SK-N-SH (cell line): ENCODE measurements at regions not wholly inside any gene's neighbourhood (a gene's known extent, or its start where the extent isn't known, plus 50 kb on each side); places are given as distances from the start of the nearest gene placed in this dataset.

Experiments used
- CTCF ChIA-PET: fragments of 300-600, 350-600 bp; formaldehyde crosslinking; extraction: SDS; loops from one replicate; lab custom pipeline; 2021; lab: Yijun Ruan, JAX
- POLR2A ChIA-PET: fragments of 350-600 bp; sonication (Branson Sonifier 250); formaldehyde crosslinking; extraction: SDS; loops from one replicate; lab custom pipeline; 2020; ENCODE audit warnings: antibody characterized with exemption, inconsistent platforms; lab: Yijun Ruan, JAX
- DNase-seq: peaks from one replicate; pipeline ENCODE4 v3.0.0; 2012
- H2AFZ ChIP-seq: fragments of 200-600 bp; sonication (generic); 2 replicates; pipeline ENCODE4 v1.8.1; 2016; ENCODE audit warnings: antibody characterized with exemption, mild to moderate bottlenecking, low read depth
- H3F3A ChIP-seq: fragments of 200-600 bp; sonication (generic); replicated peaks from 2 replicates; pipeline ENCODE3; 2016; ENCODE audit warnings: antibody characterized with exemption, mild to moderate bottlenecking; ENCODE audit not compliant: insufficient read depth
- H3K27ac ChIP-seq, 2 experiments: fragments of 200-500 bp in 1 of 2; fragments of 200-600 bp in 1 of 2; sonication (Bioruptor generic) in 1 of 2; sonication (generic), shearing (Covaris generic) in 1 of 2; 2 replicates each; pipeline versions ENCODE4 v1.5.1 to v1.6.1; 2014 to 2016; ENCODE audit warnings: low read depth in 2 of 2, inconsistent platforms in 1 of 2, low read length in 1 of 2, mild to moderate bottlenecking in 1 of 2, mixed read lengths in 1 of 2
- H3K27me3 ChIP-seq: fragments of 200-600 bp; sonication (generic), shearing (Covaris generic); 2 replicates; pipeline ENCODE4 v1.6.1; 2016; ENCODE audit warnings: mixed run types; ENCODE audit not compliant: insufficient read depth
- H3K36me3 ChIP-seq, 2 experiments: fragments of 200-500 bp in 1 of 2; fragments of 200-600 bp in 1 of 2; sonication (Bioruptor generic) in 1 of 2; sonication (generic) in 1 of 2; replicated peaks in 1 of 2; 2 replicates each; pipeline versions ENCODE3 to v1.5.1; 2014 to 2016; ENCODE audit warnings: low read length in 1 of 2, mild to moderate bottlenecking in 1 of 2; ENCODE audit not compliant: insufficient read depth in 2 of 2, control insufficient read depth in 1 of 2
- H3K4me1 ChIP-seq, 2 experiments: fragments of 200-500 bp in 1 of 2; fragments of 200-600 bp in 1 of 2; sonication (Bioruptor generic) in 1 of 2; sonication (generic), shearing (Covaris generic) in 1 of 2; 2 replicates each; pipeline versions ENCODE4 v1.5.1 to v1.6.1; 2014 to 2016; ENCODE audit warnings: low read depth in 1 of 2, low read length in 1 of 2, mixed run types in 1 of 2; ENCODE audit not compliant: insufficient read depth in 2 of 2, control insufficient read depth in 1 of 2
- H3K4me2 ChIP-seq: fragments of 200-600 bp; sonication (generic), shearing (Covaris generic); 2 replicates; pipeline ENCODE4 v1.6.1; 2017; ENCODE audit warnings: mixed run types
- H3K4me3 ChIP-seq, 2 experiments: fragments of 200-500 bp in 1 of 2; fragments of 200-600 bp in 1 of 2; sonication (Bioruptor generic) in 1 of 2; sonication (generic), shearing (Covaris generic) in 1 of 2; 2 replicates each; pipeline versions ENCODE4 v1.5.1 to v1.8.1; 2014 to 2016; ENCODE audit warnings: low read depth in 2 of 2, inconsistent platforms in 1 of 2, low read length in 1 of 2, mild to moderate bottlenecking in 1 of 2, mixed read lengths in 1 of 2, moderate library complexity in 1 of 2
- H3K79me2 ChIP-seq: fragments of 200-600 bp; sonication (generic); 2 replicates; pipeline ENCODE4 v1.8.1; 2017; ENCODE audit warnings: mild to moderate bottlenecking; ENCODE audit not compliant: insufficient read depth
- H3K9ac ChIP-seq: fragments of 200-600 bp; sonication (generic); 2 replicates; pipeline ENCODE4 v1.6.1; 2017; ENCODE audit warnings: mixed run types
- H3K9me2 ChIP-seq: fragments of 200-600 bp; sonication (generic); 2 replicates; pipeline ENCODE4 v1.6.1; 2017; ENCODE audit warnings: mixed run types
- H3K9me3 ChIP-seq: fragments of 200-600 bp; sonication (generic); 2 replicates; pipeline ENCODE4 v1.6.1; 2017; ENCODE audit warnings: mixed run types, mild to moderate bottlenecking, moderate library complexity
- H4K20me1 ChIP-seq: fragments of 200-600 bp; sonication (generic); 2 replicates; pipeline ENCODE4 v1.6.1; 2017; ENCODE audit warnings: mild to moderate bottlenecking, mixed run types; ENCODE audit not compliant: insufficient read depth
- CHD2 ChIP-seq: fragments of 150-350 bp; IDR thresholded peaks from 2 replicates; pipeline ENCODE4 v1.6.1; 2018; ENCODE audit warnings: low read length; ENCODE audit not compliant: partially characterized antibody
- ELF1 ChIP-seq: IDR thresholded peaks from 2 replicates; pipeline ENCODE4 v1.4.0; 2012
- EZH2phosphoT487 ChIP-seq: fragments of 200-600 bp; sonication (generic); IDR thresholded peaks from 2 replicates; pipeline ENCODE4 v1.6.1; 2017; ENCODE audit warnings: low read depth, mixed run types, mild to moderate bottlenecking, antibody characterized with exemption, moderate library complexity, borderline replicate concordance
- FOSL2 ChIP-seq: IDR thresholded peaks from 2 replicates; pipeline ENCODE4 v1.4.0; 2012; ENCODE audit warnings: low read depth, mild to moderate bottlenecking, moderate library complexity, borderline replicate concordance
- FOXM1 ChIP-seq: IDR thresholded peaks from 2 replicates; pipeline ENCODE4 v1.4.0; 2012; ENCODE audit warnings: low read depth, mild to moderate bottlenecking
- GABPA ChIP-seq: IDR thresholded peaks from 2 replicates; pipeline ENCODE4 v1.4.0; 2012; ENCODE audit warnings: low read depth, mild to moderate bottlenecking
- GATA2 ChIP-seq: sonication (generic); formaldehyde crosslinking; IDR thresholded peaks from 2 replicates; pipeline ENCODE4 v1.5.0; 2020; ENCODE audit warnings: mild to moderate bottlenecking, missing genetic modification reagents
- MXI1 ChIP-seq: IDR thresholded peaks from 2 replicates; pipeline ENCODE4 v1.6.1; 2012; ENCODE audit warnings: mild to moderate bottlenecking, low read depth, low read length, improper control_type of control experiment
- POLR2AphosphoS5 ChIP-seq: IDR thresholded peaks from 2 replicates; pipeline ENCODE4 v1.6.1; 2012; ENCODE audit warnings: low read depth, low read length
- RAD21 ChIP-seq: IDR thresholded peaks from 2 replicates; pipeline ENCODE4 v1.6.1; 2012; ENCODE audit warnings: mild to moderate bottlenecking, low read length
- RCOR1 ChIP-seq: fragments of 150-350 bp; IDR thresholded peaks from 2 replicates; pipeline ENCODE4 v1.6.1; 2017; ENCODE audit warnings: antibody characterized with exemption, low read length
- RFX5 ChIP-seq: IDR thresholded peaks from 2 replicates; pipeline ENCODE4 v1.6.1; 2012; ENCODE audit warnings: mild to moderate bottlenecking, improper control_type of control experiment, low read length
- YY1 ChIP-seq: IDR thresholded peaks from 2 replicates; pipeline ENCODE4 v1.4.0; 2012; ENCODE audit warnings: low read depth, mild to moderate bottlenecking
- WGBS: methylation state at CpG from one replicate; pipeline ENCODE4 v1.1.6; 2017; ENCODE audit warnings: low lambda C conversion rate; 5-methylcytosine and 5-hydroxymethylcytosine counted together
- TF ChIP-seq, protein P1 (sequence below): IDR thresholded peaks from 2 replicates; pipeline ENCODE4 v1.6.1; 2012; ENCODE audit warnings: mild to moderate bottlenecking, low read depth, low read length, moderate library complexity
- TF ChIP-seq, protein P2 (sequence below): fragments of 150-350 bp; IDR thresholded peaks from 2 replicates; pipeline ENCODE4 v1.6.1; 2017; ENCODE audit warnings: antibody characterized with exemption, low read length, low read depth, borderline replicate concordance

- TF ChIP-seq, protein P1, sequence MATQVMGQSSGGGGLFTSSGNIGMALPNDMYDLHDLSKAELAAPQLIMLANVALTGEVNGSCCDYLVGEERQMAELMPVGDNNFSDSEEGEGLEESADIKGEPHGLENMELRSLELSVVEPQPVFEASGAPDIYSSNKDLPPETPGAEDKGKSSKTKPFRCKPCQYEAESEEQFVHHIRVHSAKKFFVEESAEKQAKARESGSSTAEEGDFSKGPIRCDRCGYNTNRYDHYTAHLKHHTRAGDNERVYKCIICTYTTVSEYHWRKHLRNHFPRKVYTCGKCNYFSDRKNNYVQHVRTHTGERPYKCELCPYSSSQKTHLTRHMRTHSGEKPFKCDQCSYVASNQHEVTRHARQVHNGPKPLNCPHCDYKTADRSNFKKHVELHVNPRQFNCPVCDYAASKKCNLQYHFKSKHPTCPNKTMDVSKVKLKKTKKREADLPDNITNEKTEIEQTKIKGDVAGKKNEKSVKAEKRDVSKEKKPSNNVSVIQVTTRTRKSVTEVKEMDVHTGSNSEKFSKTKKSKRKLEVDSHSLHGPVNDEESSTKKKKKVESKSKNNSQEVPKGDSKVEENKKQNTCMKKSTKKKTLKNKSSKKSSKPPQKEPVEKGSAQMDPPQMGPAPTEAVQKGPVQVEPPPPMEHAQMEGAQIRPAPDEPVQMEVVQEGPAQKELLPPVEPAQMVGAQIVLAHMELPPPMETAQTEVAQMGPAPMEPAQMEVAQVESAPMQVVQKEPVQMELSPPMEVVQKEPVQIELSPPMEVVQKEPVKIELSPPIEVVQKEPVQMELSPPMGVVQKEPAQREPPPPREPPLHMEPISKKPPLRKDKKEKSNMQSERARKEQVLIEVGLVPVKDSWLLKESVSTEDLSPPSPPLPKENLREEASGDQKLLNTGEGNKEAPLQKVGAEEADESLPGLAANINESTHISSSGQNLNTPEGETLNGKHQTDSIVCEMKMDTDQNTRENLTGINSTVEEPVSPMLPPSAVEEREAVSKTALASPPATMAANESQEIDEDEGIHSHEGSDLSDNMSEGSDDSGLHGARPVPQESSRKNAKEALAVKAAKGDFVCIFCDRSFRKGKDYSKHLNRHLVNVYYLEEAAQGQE: no peak
- TF ChIP-seq, all 33 proteins: peak for 0
Measured at GRCh38 chr12:127192391-127192790, 1074.6 kb upstream of the TMEM132C start (continued).

DNA sequence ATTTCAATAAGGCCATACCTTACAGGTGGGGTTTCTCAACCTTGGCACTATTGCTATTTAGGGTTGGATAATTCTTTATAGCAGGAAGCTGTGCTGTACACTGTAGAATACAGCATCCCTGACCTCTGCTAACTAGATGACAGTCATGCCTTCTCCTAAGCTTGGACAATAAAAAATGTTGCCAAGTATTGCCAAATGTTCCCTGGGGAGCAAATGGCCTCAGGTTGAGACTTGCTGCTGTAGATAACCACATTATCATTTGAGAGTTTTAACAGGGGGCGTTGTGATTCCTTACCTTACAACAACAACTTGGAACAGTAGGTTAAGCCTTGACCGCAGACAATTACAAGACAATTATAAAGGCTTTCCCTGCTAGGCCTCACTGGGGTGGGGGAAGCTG, 1073.6 kb upstream of the TMEM132C start:
- DNase-seq: no peak
- H3K79me2 ChIP-seq: no peaks in the 10 kb centered on the region
- POLR2A ChIA-PET: no interaction called here
- H3K4me2 ChIP-seq: no peak overlapping the region
- H3K9me3 ChIP-seq: no peaks in the 10 kb centered on the region
- no peak overlapping the region for H3K9ac ChIP-seq
- WGBS: 64% methylated on average over 2 of the region's 2 CpGs
- TF ChIP-seq FOXM1 (no peak), GABPA (no peak), CHD2 (no peak), YY1 (no peak), RCOR1 (no peak), GATA2 (CRISPR knock-in tag) (no peak), FOSL2 (no peak), POLR2AphosphoS5 (no peak), EZH2phosphoT487 (no peak), ELF1 (no peak), RAD21 (no peak), MXI1 (no peak), RFX5 (no peak)
- TF ChIP-seq, protein P2, sequence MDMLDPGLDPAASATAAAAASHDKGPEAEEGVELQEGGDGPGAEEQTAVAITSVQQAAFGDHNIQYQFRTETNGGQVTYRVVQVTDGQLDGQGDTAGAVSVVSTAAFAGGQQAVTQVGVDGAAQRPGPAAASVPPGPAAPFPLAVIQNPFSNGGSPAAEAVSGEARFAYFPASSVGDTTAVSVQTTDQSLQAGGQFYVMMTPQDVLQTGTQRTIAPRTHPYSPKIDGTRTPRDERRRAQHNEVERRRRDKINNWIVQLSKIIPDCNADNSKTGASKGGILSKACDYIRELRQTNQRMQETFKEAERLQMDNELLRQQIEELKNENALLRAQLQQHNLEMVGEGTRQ: no peak
- TF ChIP-seq, protein P1: no peak
- no peaks in the 10 kb centered on the region for H3K9me2 ChIP-seq
- H3K36me3 ChIP-seq: no peaks in the 10 kb centered on the region
- no peaks in the 10 kb centered on the region for H3K4me1 ChIP-seq
- H3K4me3 ChIP-seq: no peak overlapping the region
- H3F3A ChIP-seq: no peaks in the 10 kb centered on the region
- CTCF ChIA-PET: interaction anchor here (2.1 kb wide), 1 partner anchor 84 kb away, joined by 8 read pairs; no protein-coding TSS in a partner anchor
- no peaks in the 10 kb centered on the region for H3K27me3 ChIP-seq
- no peaks in the 10 kb centered on the region for H4K20me1 ChIP-seq
- H2AFZ ChIP-seq: no peak overlapping the region
- H3K27ac ChIP-seq: no peak overlapping the region
